GM12801 (cell line): ENCODE measurements at regions not wholly inside any gene's neighbourhood (a gene's known extent, or its start where the extent isn't known, plus 50 kb on each side); places are given as distances from the start of the nearest gene placed in this dataset.

Experiments used
- CTCF ChIP-seq: IDR thresholded peaks from one replicate; pipeline ENCODE4 v1.5.1; 2011; ENCODE audit warnings: control low read depth; ENCODE audit not compliant: insufficient read length; ENCODE audit errors: extremely low read depth

GRCh38 chr1:98018074-98018473, 97.2 kb upstream of the DPYD start:
- TF ChIP-seq CTCF, result no peak

GRCh38 chr1:98017184-98017583, 96.3 kb upstream of the DPYD start:
- no peak for TF ChIP-seq CTCF

- TF ChIP-seq CTCF, result no peak
Measured at GRCh38 chr1:98008373-98008772, 87.5 kb upstream of the DPYD start.

GRCh38 chr1:98005326-98006010, 84.6 kb upstream of the DPYD start:
- no peak for TF ChIP-seq CTCF

GRCh38 chr1:98003442-98003841, 82.6 kb upstream of the DPYD start:
- TF ChIP-seq CTCF, result no peak

GRCh38 chr1:98002288-98002687, 81.5 kb upstream of the DPYD start:
- no peak for TF ChIP-seq CTCF

GRCh38 chr1:98001764-98002163, 80.9 kb upstream of the DPYD start:
- no peak for TF ChIP-seq CTCF

- no peak for TF ChIP-seq CTCF
Measured at GRCh38 chr1:97999320-97999719, 78.5 kb upstream of the DPYD start.
